HCT116 (cell line): ENCODE measurements at regions not wholly inside any gene's neighbourhood (a gene's known extent, or its start where the extent isn't known, plus 50 kb on each side); places are given as distances from the start of the nearest gene placed in this dataset.

ENCODE experiments used
- ATAC-seq: fragments of 200-7000 bp; cut with Tn5 transposase; 2 replicates; pipeline ENCODE4 v1.9.1; 2020; ENCODE audit warnings: mild to moderate bottlenecking, moderate library complexity
- BruUV-seq: library from RNA; stranded (reverse); fragments of 400-500 nt; replicated peaks from 2 replicates; lab custom pipeline; 2021; lab: Mats Ljungman, UMichigan
- CTCF ChIA-PET: fragments of 300-600 bp; sonication (Branson Sonifier 250); formaldehyde crosslinking; loops from one replicate; lab custom pipeline; 2021; ENCODE audit warnings: antibody characterized with exemption; lab: Charles Lee
- POLR2A ChIA-PET: fragments of 300-600, 350-600 bp; sonication (Branson Sonifier 250); formaldehyde crosslinking; loops from one replicate; lab custom pipeline; 2021; ENCODE audit warnings: antibody characterized with exemption; lab: Charles Lee
- RAD21 ChIA-PET, 2 experiments: fragments of 300-600 bp; sonication (Branson Sonifier 250); formaldehyde crosslinking; loops; one replicate each; lab custom pipeline; 2023; ENCODE audit warnings: low total read pairs in 2 of 2; ENCODE audit not compliant: uncharacterized antibody in 2 of 2, unreplicated experiment in 2 of 2, low non-redundant PET in 1 of 2; lab: Charles Lee
- DNase-seq: peaks from one replicate; pipeline ENCODE4 v3.0.0-alpha.2; 2010; ENCODE audit warnings: low read depth, low spot score
- H2AFZ ChIP-seq: fragments of 200-600 bp; shearing (Covaris generic), sonication (generic); 2 replicates; pipeline ENCODE4 v1.6.1; 2017; ENCODE audit warnings: low read depth, mixed run types, mixed read lengths, antibody characterized with exemption, low read length; ENCODE audit not compliant: poor library complexity, severe bottlenecking
- H3K27ac ChIP-seq: 2 replicates; pipeline ENCODE4 v1.5.1; 2012; ENCODE audit warnings: low read depth, low read length
- H3K27me3 ChIP-seq: fragments of 200-600 bp; sonication (generic); 2 replicates; pipeline ENCODE4 v1.6.1; 2016; ENCODE audit warnings: mixed run types, low read length, mixed read lengths; ENCODE audit not compliant: insufficient read depth
- H3K36me3 ChIP-seq, 2 experiments: fragments of 200-500 bp in 1 of 2; fragments of 200-600 bp in 1 of 2; sonication (Bioruptor generic) in 1 of 2; sonication (generic) in 1 of 2; 2 replicates each; pipeline versions ENCODE4 v1.5.1 to v1.6.1; 2014 to 2016; ENCODE audit warnings: low read length in 2 of 2, inconsistent platforms in 1 of 2, mixed read lengths in 1 of 2, mixed run types in 1 of 2; ENCODE audit not compliant: insufficient read depth in 2 of 2, control insufficient read depth in 1 of 2
- H3K4me1 ChIP-seq, 2 experiments: fragments of 200-600 bp in 1 of 2; sonication (generic) in 1 of 2; 2 replicates each; pipeline versions ENCODE4 v1.5.1 to v1.6.1; 2012 to 2017; ENCODE audit warnings: low read length in 2 of 2, inconsistent platforms in 1 of 2, mild to moderate bottlenecking in 1 of 2, mixed read lengths in 1 of 2, mixed run types in 1 of 2, moderate library complexity in 1 of 2; ENCODE audit not compliant: insufficient read depth in 2 of 2, control insufficient read depth in 1 of 2
- H3K4me2 ChIP-seq: fragments of 200-600 bp; sonication (generic); 2 replicates; pipeline ENCODE4 v1.6.1; 2017; ENCODE audit warnings: mixed run types, low read length, mixed read lengths
- H3K4me3 ChIP-seq, 2 experiments: fragments of 200-600 bp in 1 of 2; sonication (generic) in 1 of 2; replicated peaks in 1 of 2; 2 replicates each; pipeline ENCODE4 v1.5.1; 2011 to 2016; ENCODE audit warnings: low read length in 2 of 2, control low read depth in 1 of 2, low read depth in 1 of 2, mild to moderate bottlenecking in 1 of 2, mixed read lengths in 1 of 2, mixed run types in 1 of 2
- H3K79me2 ChIP-seq: fragments of 200-600 bp; sonication (generic); 2 replicates; pipeline ENCODE4 v1.6.1; 2017; ENCODE audit warnings: mild to moderate bottlenecking, mixed run types, low read length, moderate library complexity, mixed read lengths; ENCODE audit not compliant: insufficient read depth
- H3K9ac ChIP-seq: fragments of 200-600 bp; sonication (generic); 2 replicates; pipeline ENCODE4 v1.6.1; 2016; ENCODE audit warnings: low read length, mixed read lengths
- H3K9me2 ChIP-seq: fragments of 200-600 bp; sonication (generic), shearing (Covaris generic); 2 replicates; pipeline ENCODE4 v1.6.1; 2017; ENCODE audit warnings: mixed run types, mild to moderate bottlenecking, moderate library complexity; ENCODE audit not compliant: insufficient read depth
- H3K9me3 ChIP-seq, 2 experiments: fragments of 200-500 bp in 1 of 2; fragments of 200-600 bp in 1 of 2; sonication (Bioruptor generic) in 1 of 2; sonication (generic) in 1 of 2; 2 replicates each; pipeline ENCODE4 v1.6.1; 2014 to 2017; ENCODE audit warnings: low read length in 2 of 2, mixed read lengths in 2 of 2, inconsistent platforms in 1 of 2, low read depth in 1 of 2, mild to moderate bottlenecking in 1 of 2, mixed run types in 1 of 2, moderate library complexity in 1 of 2; ENCODE audit not compliant: control insufficient read depth in 1 of 2, insufficient read depth in 1 of 2
- H4K20me1 ChIP-seq: fragments of 200-600 bp; sonication (generic), shearing (Covaris generic); 2 replicates; pipeline ENCODE4 v1.6.1; 2017; ENCODE audit warnings: mixed run types, mild to moderate bottlenecking, moderate library complexity; ENCODE audit not compliant: insufficient read depth
- CTCF ChIP-seq, 3 experiments: fragments of 200-600 bp in 1 of 3; sonication (generic) in 1 of 3; IDR thresholded peaks in 2 of 3; conservative IDR thresholded peaks in 1 of 3; 2 replicates each; pipeline ENCODE4 v1.5.1; 2012 to 2017; ENCODE audit warnings: low read depth in 2 of 3, low read length in 2 of 3, antibody characterized with exemption in 1 of 3, borderline replicate concordance in 1 of 3, control low read depth in 1 of 3, mild to moderate bottlenecking in 1 of 3, mixed read lengths in 1 of 3, mixed run types in 1 of 3, moderate library complexity in 1 of 3; ENCODE audit not compliant: insufficient read depth in 1 of 3
- EZH2phosphoT487 ChIP-seq: fragments of 200-600 bp; IDR thresholded peaks from 2 replicates; pipeline ENCODE4 v1.6.1; 2018; ENCODE audit warnings: antibody characterized with exemption, borderline replicate concordance
- MAX ChIP-seq: IDR thresholded peaks from 2 replicates; pipeline ENCODE4 v1.6.1; 2012
- RAD21 ChIP-seq: IDR thresholded peaks from 2 replicates; pipeline ENCODE4 v1.6.1; 2012; ENCODE audit warnings: low read depth, mild to moderate bottlenecking
- SIN3A ChIP-seq: IDR thresholded peaks from 2 replicates; pipeline ENCODE4 v1.6.1; 2012; ENCODE audit warnings: low read depth
- SRF ChIP-seq: IDR thresholded peaks from 2 replicates; pipeline ENCODE4 v1.6.1; 2012; ENCODE audit warnings: low read depth
- YY1 ChIP-seq: IDR thresholded peaks from 2 replicates; pipeline ENCODE4 v1.6.1; 2011; ENCODE audit warnings: low read length, low read depth, moderate library complexity, mild to moderate bottlenecking; ENCODE audit not compliant: insufficient replicate concordance; ENCODE audit errors: extremely low read depth
- ZFX ChIP-seq: fragments of 450-650 bp; IDR thresholded peaks from 2 replicates; pipeline ENCODE4 v1.6.1; 2017
- intact Hi-C: fragments of 100-400 bp; cut with micrococcal nuclease; formaldehyde crosslinking; loops from 2 replicates; pipeline ENCODE4 v1.10.0; 2022

- H3K9ac ChIP-seq, result no peak overlapping the region
- no peak overlapping the region for H3K27ac ChIP-seq
- ChIA-PET CTCF (interaction anchor here (1.2 kb wide), 1 partner anchor 294 kb away, joined by 6 read pairs; no protein-coding TSS in a partner anchor), RAD21 (no interaction called here), POLR2A (no interaction called here)
- peak; percentile 58 for ATAC-seq
- H3K9me2 ChIP-seq, result no peaks in the 10 kb centered on the region
- DNase-seq, result no peak
- H2AFZ ChIP-seq, result no peak overlapping the region
- BruUV-seq, result no TSS peak
- intact Hi-C loops, result loop anchor here (1.0 kb wide), 1 partner anchor 293 kb away; no protein-coding TSS in a partner anchor
- TF ChIP-seq ZFX (no peak), CTCF (IDR thresholded peaks at IDR 0.05 in 2 of 3, conservative IDR thresholded peaks at IDR 0.05 in 1 of 3; ENCODE audit: borderline replicate concordance in 1 of 3, insufficient read depth in 1 of 3, low read depth in 2 of 3, low read length in 2 of 3) (peak; percentile 36 to 47 (median 42); a peak in 5 of 6 replicates), SRF (no peak), MAX (no peak), RAD21 (peak; percentile 48; the same call in 1 of the 2 replicates)
- no peaks in the 10 kb centered on the region for H3K79me2 ChIP-seq
- H3K4me3 ChIP-seq, result no peak overlapping the region
- no peak overlapping the region for H3K4me2 ChIP-seq
- no peaks in the 10 kb centered on the region for H3K36me3 ChIP-seq
- no peaks in the 10 kb centered on the region for H3K4me1 ChIP-seq
- H3K27me3 ChIP-seq, result no peaks in the 10 kb centered on the region
- no peaks in the 10 kb centered on the region for H3K9me3 ChIP-seq
- no peaks in the 10 kb centered on the region for H4K20me1 ChIP-seq
Measured at GRCh38 chr17:63113167-63113566, 147.1 kb downstream of the TANC2 start.

DNA sequence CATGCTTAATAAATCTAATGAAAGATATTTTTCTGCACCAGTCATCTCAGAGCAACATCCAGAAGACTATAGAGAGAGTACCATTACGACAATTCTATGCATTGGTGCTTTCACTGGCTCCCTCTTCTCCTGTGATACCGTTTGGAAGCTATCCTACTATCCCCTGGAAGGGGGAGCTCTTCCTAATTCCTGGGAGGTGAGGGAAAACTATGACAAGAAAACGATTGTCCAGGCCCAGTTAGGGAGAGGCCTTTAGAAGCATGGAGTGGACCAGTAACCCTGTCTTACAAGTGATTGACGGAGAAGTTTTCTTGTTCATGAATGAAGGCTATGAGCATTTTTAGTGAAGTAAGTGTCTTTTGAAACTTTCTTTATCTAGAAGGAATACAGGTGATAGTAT, 150.2 kb downstream of the TANC2 start:
- RAD21 ChIA-PET, result interaction anchor here in 1 of 2 experiments (1.0 kb wide), 1 partner anchor 291 kb away, joined by 4 read pairs; no protein-coding TSS in a partner anchor
- Histone ChIP-seq H3K79me2 (no peaks in the 10 kb centered on the region), H3K4me2 (no peak overlapping the region), H4K20me1 (no peaks in the 10 kb centered on the region), H3K36me3 (no peaks in the 10 kb centered on the region), H3K4me1 (peaks cover 7 to 14% of the 10 kb centered on the region in 2 experiments), H2AFZ (no peak overlapping the region), H3K9me2 (no peaks in the 10 kb centered on the region), H3K9me3 (no peaks in the 10 kb centered on the region), H3K9ac (no peak overlapping the region), H3K27me3 (no peaks in the 10 kb centered on the region), H3K4me3 (no peak overlapping the region), H3K27ac (no peak overlapping the region)
- DNase-seq (no peak), ATAC-seq (peak; percentile 88)
- no TSS peak for BruUV-seq
- no peak for TF ChIP-seq SIN3A
- TF ChIP-seq RAD21, result peak; percentile 27
- TF ChIP-seq EZH2phosphoT487, result no peak
- peak; percentile 9 to 58 (median 53); a peak in 4 of 6 replicates for TF ChIP-seq CTCF (IDR thresholded peaks at IDR 0.05 in 2 of 3, conservative IDR thresholded peaks at IDR 0.05 in 1 of 3; ENCODE audit: borderline replicate concordance in 1 of 3, insufficient read depth in 1 of 3, low read depth in 2 of 3, low read length in 2 of 3)
- TF ChIP-seq YY1, result no peak
- no peak for TF ChIP-seq MAX
- CTCF ChIA-PET, result interaction anchor here (1.0 to 2.3 kb wide), 7 partner anchors 10 to 290 kb away, joined by 3 to 14 read pairs (median 6); no protein-coding TSS in a partner anchor
- POLR2A ChIA-PET, result interaction anchor here (1.0 kb wide), 1 partner anchor 17 kb away, joined by 3 read pairs; no protein-coding TSS in a partner anchor
- intact Hi-C loops, result no loop called here
